Prostate gland (tissue), 2 donors: ENCODE measurements at regions not wholly inside any gene's neighbourhood (a gene's known extent, or its start where the extent isn't known, plus 50 kb on each side); places are given as distances from the start of the nearest gene placed in this dataset.

Source experiments
- CTCF ChIP-seq, 4 experiments: fragments of 200-600 bp in 2 of 4; fragments of 450-650 bp in 2 of 4; sonication (generic) in 2 of 4; IDR thresholded peaks; 1 replicate in 3 of 4; 2 replicates in 1 of 4; pipeline ENCODE4 v1.5.1; 2016 to 2019; ENCODE audit warnings: antibody characterized with exemption in 4 of 4, mild to moderate bottlenecking in 2 of 4, moderate library complexity in 2 of 4
- POLR2A ChIP-seq: fragments of 450-650 bp; IDR thresholded peaks from one replicate; pipeline ENCODE4 v1.6.1; 2016; ENCODE audit warnings: antibody characterized with exemption, mild to moderate bottlenecking

GRCh38 chr22:48496987-48497650 lies 1330.6 kb downstream of the BRD1 start:
- TF ChIP-seq CTCF (IDR thresholded peaks at IDR 0.05) (no peak), POLR2A (no peak)
